Ecto neural progenitor cell (in vitro differentiated cells): ENCODE measurements at regions not wholly inside any gene's neighbourhood (a gene's known extent, or its start where the extent isn't known, plus 50 kb on each side); places are given as distances from the start of the nearest gene placed in this dataset.
"Not testable (repeated sequence)": the region's sequence is repeated elsewhere in the genome, so short reads cannot be mapped to it uniquely, and the experiment has no call there.

ENCODE experiments used
- DNase-seq: peaks from one replicate; pipeline ENCODE4 v3.0.0-alpha.2; 2018; ENCODE audit warnings: low spot score

GRCh38 chr13:44125943-44126469 lies 246.3 kb downstream of the LACC1 start:
- no peak for DNase-seq

- DNase-seq: no peak
These were observed 245.0 kb upstream of the SERP2 start for GRCh38 chr13:44128552-44129001.

- no peak for DNase-seq
These were observed 244.2 kb upstream of the SERP2 start for GRCh38 chr13:44129418-44129817.

- no peak for DNase-seq
These were observed 242.5 kb upstream of the SERP2 start for GRCh38 chr13:44131069-44131614.

GRCh38 chr13:44132710-44133109 lies 240.9 kb upstream of the SERP2 start:
- DNase-seq: no peak

- DNase-seq: no peak
These were observed 240.0 kb upstream of the SERP2 start for GRCh38 chr13:44133626-44134025.

- DNase-seq: no peak
These were observed 238.1 kb upstream of the SERP2 start for GRCh38 chr13:44135566-44135965.

GRCh38 chr13:44136696-44137268 lies 236.8 kb upstream of the SERP2 start:
- no peak for DNase-seq

GRCh38 chr13:44137466-44137865 lies 236.2 kb upstream of the SERP2 start:
- no peak for DNase-seq

GRCh38 chr13:44140146-44140545 lies 233.5 kb upstream of the SERP2 start:
- no peak for DNase-seq

GRCh38 chr13:44140888-44141724 lies 232.5 kb upstream of the SERP2 start:
- no peak for DNase-seq

GRCh38 chr13:44141725-44142539 lies 231.7 kb upstream of the SERP2 start:
- DNase-seq: peak; percentile 100

- no peak for DNase-seq
These were observed 231.1 kb upstream of the SERP2 start for GRCh38 chr13:44142540-44142867.

GRCh38 chr13:44142941-44143665 lies 230.5 kb upstream of the SERP2 start:
- DNase-seq: no peak

- DNase-seq: no peak
These were observed 227.5 kb upstream of the SERP2 start for GRCh38 chr13:44146138-44146537.

GRCh38 chr13:44147233-44147632 lies 226.4 kb upstream of the SERP2 start:
- no peak for DNase-seq

GRCh38 chr13:44147648-44148047 lies 226.0 kb upstream of the SERP2 start:
- DNase-seq: no peak

- DNase-seq: no peak
These were observed 225.3 kb upstream of the SERP2 start for GRCh38 chr13:44148159-44148914.

GRCh38 chr13:44149231-44149630 lies 224.4 kb upstream of the SERP2 start:
- not testable (repeated sequence) for DNase-seq

- DNase-seq: no peak
These were observed 223.8 kb upstream of the SERP2 start for GRCh38 chr13:44149821-44150220.

- DNase-seq: no peak
These were observed 222.2 kb upstream of the SERP2 start for GRCh38 chr13:44151474-44151873.
